ENCODE measurements at regions not wholly inside any gene's neighbourhood (a gene's known extent, or its start where the extent isn't known, plus 50 kb on each side); places are given as distances from the start of the nearest gene placed in this dataset.
A peak's percentile ranks its signal among the peaks of the same experiment; 100 is the strongest.
"Not testable (repeated sequence)": the region's sequence is repeated elsewhere in the genome, so short reads cannot be mapped to it uniquely, and the experiment has no call there.

DNA sequence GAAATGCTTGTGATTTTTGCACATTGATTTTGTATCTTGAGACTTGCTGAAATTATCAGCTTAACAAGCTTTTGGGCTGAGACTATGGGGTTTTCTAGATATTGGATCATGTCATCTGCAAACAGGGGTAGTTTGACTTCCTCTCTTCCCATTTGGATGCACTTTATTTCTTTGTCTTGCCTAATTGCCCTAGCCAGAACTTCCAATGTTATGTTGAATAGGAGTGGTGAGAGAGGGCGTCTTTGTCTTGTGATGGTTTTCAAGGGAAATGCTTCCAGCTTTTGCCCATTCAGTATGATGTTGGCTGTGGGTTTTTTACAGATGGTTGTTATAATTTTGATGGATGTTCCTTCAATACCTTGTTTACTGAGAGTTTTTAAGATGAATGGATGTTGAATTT lies 600.7 kb upstream of the CTNND2 start:
- H2BK15ac ChIP-seq (ENCODE audit: low read length); H4K20me1 ChIP-seq (replicated peaks in 1 of 2; ENCODE audit: control insufficient read depth in 1 of 2, insufficient read depth in 2 of 2, low read length in 2 of 2); H3K27me3 ChIP-seq (replicated peaks in 1 of 4; ENCODE audit: control insufficient read depth in 3 of 4, extremely low read depth in 1 of 4, insufficient read depth in 3 of 4, low read length in 3 of 4); H4K8ac ChIP-seq (ENCODE audit: extremely low read depth, insufficient read depth, low read length); CTCF ChIA-PET (ENCODE audit: partially characterized antibody); H3K56ac ChIP-seq (replicated peaks; ENCODE audit: insufficient read length, low read depth, low read length); FAIRE-seq; H3K4ac ChIP-seq (replicated peaks; ENCODE audit: insufficient read length, low read depth, low read length); H2BK5ac ChIP-seq (ENCODE audit: low read depth, low read length); H3K18ac ChIP-seq (ENCODE audit: extremely low read depth, low read length); H2AFZ ChIP-seq (ENCODE audit: low read length); H3K9ac ChIP-seq (replicated peaks in 1 of 4; ENCODE audit: extremely low read depth in 1 of 4, low read depth in 3 of 4, low read length in 3 of 4); H2BK120ac ChIP-seq (replicated peaks; ENCODE audit: low read depth, low read length); H3K23me2 ChIP-seq (ENCODE audit: low read depth, low read length); H2BK20ac ChIP-seq (ENCODE audit: low read length); H2BK12ac ChIP-seq (ENCODE audit: low read depth, low read length); H4K91ac ChIP-seq (replicated peaks; ENCODE audit: insufficient read length, low read length); H3K79me1 ChIP-seq (ENCODE audit: low read depth, low read length); H3K79me2 ChIP-seq (ENCODE audit: control insufficient read depth in 1 of 2, insufficient read depth in 2 of 2, low read length in 2 of 2); H3K14ac ChIP-seq (ENCODE audit: insufficient read length); H3K36me3 ChIP-seq (ENCODE audit: control insufficient read depth in 2 of 4, insufficient read depth in 4 of 4, low read length in 3 of 4); H3K4me1 ChIP-seq (replicated peaks in 1 of 4; ENCODE audit: control insufficient read depth in 3 of 4, insufficient read depth in 4 of 4, low read length in 3 of 4); H2AK5ac ChIP-seq (ENCODE audit: low read depth, low read length); H3K23ac ChIP-seq (ENCODE audit: insufficient read length): not testable (repeated sequence)
- POLR2A ChIA-PET (ENCODE audit: partially characterized antibody) = interaction anchor here (0.7 to 2.0 kb wide), 6 partner anchors 20 to 158 kb away, joined by 3 to 6 read pairs (median 3); no protein-coding TSS in a partner anchor
- 0 out of 2 replicates have a peak, but pooled peaks have one; percentile 3 for TF ChIP-seq CEBPB (IDR thresholded peaks at IDR 0.05; ENCODE audit: low read depth, low read length)
- peak; percentile 90 for TF ChIP-seq NANOG (IDR thresholded peaks at IDR 0.05; ENCODE audit: insufficient read depth, low read depth, low read length, poor library complexity, severe bottlenecking)
- peak overlapping the region; percentile 7 to 36; a peak in 2 of 4 replicates for H3K4me2 ChIP-seq (ENCODE audit: insufficient read depth in 1 of 2, low read depth in 2 of 2, low read length in 2 of 2)
- peak overlapping the region in 1 of 4 experiments; percentile 37; a peak in 1 of 8 replicates for H3K4me3 ChIP-seq (ENCODE audit: extremely low read depth in 1 of 4, insufficient read depth in 2 of 4, low read depth in 3 of 4, low read length in 4 of 4)
- WGBS, 2 experiments (ENCODE audit: extremely low coverage in 1 of 2, insufficient coverage in 1 of 2, insufficient read length in 1 of 2, insufficient replicate concordance in 2 of 2, low coverage in 1 of 2, low lambda C conversion rate in 2 of 2, missing lambda C conversion rate in 1 of 2) = 33% methylated on average over 1 of the region's 1 CpG; no CpG with 5 or more reads in 1 of the 2 experiments
- H4K5ac ChIP-seq (ENCODE audit: insufficient read length, low read depth, low read length) = peak overlapping the region; percentile 38
- H3K9me3 ChIP-seq (ENCODE audit: insufficient read depth in 2 of 2, low read depth in 1 of 2, low read length in 1 of 2) = peaks cover 0 to 11% of the 10 kb centered on the region in 2 experiments; a peak in 2 of 4 replicates
- H3K27ac ChIP-seq (ENCODE audit: low read depth, low read length) = peak overlapping the region; percentile 58; the same call in 1 of the 2 replicates
- DNase-seq (ENCODE audit: low read depth in 1 of 2, low spot score in 2 of 2) = peak in 1 of 2 experiments; percentile 33

Measured in H1 (cell line).